ENCODE measurements at regions not wholly inside any gene's neighbourhood (a gene's known extent, or its start where the extent isn't known, plus 50 kb on each side); places are given as distances from the start of the nearest gene placed in this dataset.

- TF ChIP-seq CTCF (IDR thresholded peaks at IDR 0.05): no peak
- no peak for TF ChIP-seq POLR2A (IDR thresholded peaks at IDR 0.05)
Measured at GRCh38 chr9:103168254-103168653, 173.1 kb downstream of the CYLC2 start.

Data from right lobe of liver (tissue), 4 donors.